ENCODE measurements at regions not wholly inside any gene's neighbourhood (a gene's known extent, or its start where the extent isn't known, plus 50 kb on each side); places are given as distances from the start of the nearest gene placed in this dataset.

DNA sequence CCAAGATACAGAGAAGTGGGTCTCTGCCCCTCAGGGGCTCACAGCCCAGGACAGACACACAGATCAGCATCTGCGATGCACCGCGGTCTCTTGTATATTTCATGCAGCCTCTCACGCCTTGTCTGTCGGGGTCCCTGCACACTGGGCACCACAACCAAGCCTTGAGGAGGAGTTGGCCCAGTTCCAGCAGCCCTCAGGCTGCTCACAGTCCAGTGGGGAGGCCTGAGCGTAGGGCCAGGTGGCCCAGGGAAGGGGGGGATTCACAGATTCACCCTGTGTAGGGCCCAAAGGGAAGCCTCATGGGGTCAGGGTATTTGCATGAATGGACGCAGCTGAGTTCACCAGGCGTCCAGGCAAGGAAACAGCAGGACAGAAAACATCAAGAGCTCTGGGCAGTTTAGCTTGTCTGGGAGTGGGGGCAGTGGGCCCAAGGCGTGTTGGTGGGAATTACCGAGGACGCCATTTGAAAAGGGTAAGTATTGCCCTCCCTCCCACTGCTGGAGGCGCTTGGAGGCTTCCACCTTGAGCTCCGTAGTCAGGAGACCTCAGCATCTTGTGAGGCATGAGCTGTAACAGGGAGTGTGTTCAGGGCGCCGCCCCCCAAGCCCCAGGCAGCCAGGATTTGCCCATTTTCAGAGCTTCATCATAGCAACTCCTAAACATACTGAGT, 129.1 kb upstream of the CHST15 start:
- Histone ChIP-seq H3K36me3 (ENCODE audit: insufficient read depth) (no peaks in the 10 kb centered on the region), H3K4me3 (ENCODE audit: low read depth, low read length) (no peak overlapping the region), H3K4me1 (ENCODE audit: insufficient read depth) (no peaks in the 10 kb centered on the region), H3K27ac (ENCODE audit: low read depth) (no peak overlapping the region)
- WGBS, result 77% methylated on average over 15 of the region's 15 CpGs
- no peak for DNase-seq (ENCODE audit: extremely low spot score)

DNA sequence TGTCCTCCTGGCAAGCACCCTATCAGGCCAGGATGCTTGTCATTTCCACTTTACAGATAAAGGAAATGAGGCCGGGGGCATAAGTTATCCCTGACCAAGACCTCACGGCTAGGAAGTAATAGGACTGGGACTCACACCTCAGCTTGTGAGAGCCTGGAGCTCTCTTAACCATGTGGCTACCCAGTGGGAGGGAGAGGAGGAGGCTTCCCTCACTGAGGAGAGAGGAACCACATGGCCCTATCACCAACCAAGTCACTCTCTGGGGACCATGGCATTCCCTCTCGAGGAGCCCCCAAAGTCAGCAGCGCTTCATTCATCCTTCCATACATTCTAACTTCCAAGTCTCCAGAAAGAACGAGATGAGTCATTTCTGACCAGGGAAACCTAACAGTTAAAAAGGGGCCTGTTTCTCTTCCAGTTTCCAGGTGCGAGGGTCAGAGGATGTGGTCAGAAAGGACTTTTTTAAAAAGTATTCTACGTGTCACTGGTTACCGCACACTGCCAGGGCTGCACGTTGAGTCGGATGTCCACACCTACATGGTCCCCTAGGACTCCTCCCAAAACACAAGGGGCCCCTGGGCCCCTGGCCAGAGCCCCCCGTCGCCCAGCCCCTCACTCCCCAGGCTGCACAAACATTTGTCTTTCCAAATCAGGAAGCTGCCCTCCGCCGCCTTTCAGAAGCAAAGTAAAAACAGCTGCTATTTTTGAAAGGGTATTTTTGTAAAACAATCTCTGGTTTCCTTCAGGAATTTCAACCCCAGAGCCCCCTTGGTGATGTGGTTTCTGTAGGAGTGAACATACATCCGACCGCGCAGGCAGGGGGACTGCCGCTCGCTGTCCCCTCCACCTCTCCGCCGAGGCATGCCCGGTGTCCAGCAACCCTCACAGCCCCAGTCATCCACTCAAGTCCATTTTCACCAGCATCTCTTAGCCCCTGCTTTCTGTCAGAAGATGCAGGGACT, 128.2 kb upstream of the CHST15 start:
- DNase-seq (ENCODE audit: extremely low spot score), result no peak
- H3K27ac ChIP-seq (ENCODE audit: low read depth), result no peak overlapping the region
- no peaks in the 10 kb centered on the region for H3K4me1 ChIP-seq (ENCODE audit: insufficient read depth)
- WGBS, result 41% methylated on average over 22 of the region's 22 CpGs
- H3K36me3 ChIP-seq (ENCODE audit: insufficient read depth), result no peaks in the 10 kb centered on the region
- no peak overlapping the region for H3K4me3 ChIP-seq (ENCODE audit: low read depth, low read length)

DNA sequence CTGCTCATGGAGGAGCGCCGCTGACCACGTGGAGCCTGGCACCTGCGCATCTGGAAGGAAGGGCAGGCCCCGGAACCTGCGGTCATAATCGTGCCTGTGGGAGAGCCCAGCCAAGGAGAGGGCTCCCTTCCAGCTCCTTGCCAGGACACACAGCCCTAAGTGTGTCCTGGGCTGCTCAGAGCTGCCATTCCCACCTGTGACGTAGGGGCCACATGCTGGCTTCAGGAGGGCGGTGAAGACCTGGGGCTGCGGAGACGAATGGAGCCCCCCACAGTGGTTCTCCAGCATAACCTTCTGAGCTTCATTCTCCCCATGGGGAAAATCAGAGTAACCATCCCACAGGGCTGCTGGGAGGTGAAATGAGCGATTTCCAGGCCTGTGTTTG, 127.6 kb upstream of the CHST15 start:
- Histone ChIP-seq H3K4me1 (ENCODE audit: insufficient read depth) (no peaks in the 10 kb centered on the region), H3K27ac (ENCODE audit: low read depth) (no peak overlapping the region), H3K4me3 (ENCODE audit: low read depth, low read length) (no peak overlapping the region), H3K36me3 (ENCODE audit: insufficient read depth) (no peaks in the 10 kb centered on the region)
- DNase-seq (ENCODE audit: extremely low spot score), result no peak
- 85% methylated on average over 12 of the region's 12 CpGs for WGBS

DNA sequence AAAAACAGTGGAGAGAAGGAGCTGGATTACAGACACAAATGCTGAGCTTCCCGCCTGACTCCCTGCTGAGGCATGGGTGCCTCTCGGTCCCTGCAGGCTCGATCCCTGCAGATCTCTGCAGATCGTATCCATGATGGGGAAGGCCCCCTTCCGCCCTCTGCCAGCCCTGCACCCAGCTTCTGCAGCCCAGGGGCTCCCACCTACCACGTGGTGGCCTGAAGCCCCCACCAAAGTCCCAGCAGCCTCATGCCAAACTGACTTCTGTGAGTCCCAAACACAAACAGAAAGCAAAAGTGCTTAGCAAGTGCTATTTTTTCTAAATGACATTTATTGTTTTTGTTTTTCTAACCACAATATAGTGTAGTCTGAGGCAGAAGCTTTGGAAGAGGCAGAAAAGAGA, 127.1 kb upstream of the CHST15 start:
- Histone ChIP-seq H3K4me1 (ENCODE audit: insufficient read depth) (no peaks in the 10 kb centered on the region), H3K36me3 (ENCODE audit: insufficient read depth) (no peaks in the 10 kb centered on the region), H3K27ac (ENCODE audit: low read depth) (no peak overlapping the region), H3K4me3 (ENCODE audit: low read depth, low read length) (no peak overlapping the region)
- WGBS, result 73% methylated on average over 6 of the region's 6 CpGs
- no peak for DNase-seq (ENCODE audit: extremely low spot score)

DNA sequence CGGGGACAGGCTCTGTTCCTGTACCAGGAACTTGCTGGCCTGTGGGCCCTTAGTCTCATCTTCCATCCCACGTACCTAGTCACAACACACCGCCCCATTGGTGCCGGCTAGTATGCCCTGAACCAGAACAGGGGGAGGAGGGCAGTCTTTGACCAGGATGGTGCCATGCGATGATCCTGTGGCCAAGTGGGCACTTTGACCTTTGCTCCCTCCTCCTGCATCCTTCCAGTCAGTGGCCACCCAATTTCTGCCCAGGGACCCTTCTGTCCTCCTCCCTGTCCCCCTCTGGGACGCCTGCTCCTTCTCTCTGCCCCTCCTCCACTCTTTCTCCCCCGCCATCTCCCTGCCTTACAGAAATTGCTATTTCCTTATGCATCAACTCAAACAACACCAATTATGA, 126.3 kb upstream of the CHST15 start:
- 80% methylated on average over 7 of the region's 7 CpGs for WGBS
- Histone ChIP-seq H3K27ac (ENCODE audit: low read depth) (no peak overlapping the region), H3K36me3 (ENCODE audit: insufficient read depth) (no peaks in the 10 kb centered on the region), H3K4me1 (ENCODE audit: insufficient read depth) (no peaks in the 10 kb centered on the region), H3K4me3 (ENCODE audit: low read depth, low read length) (no peak overlapping the region)
- no peak for DNase-seq (ENCODE audit: extremely low spot score)

DNA sequence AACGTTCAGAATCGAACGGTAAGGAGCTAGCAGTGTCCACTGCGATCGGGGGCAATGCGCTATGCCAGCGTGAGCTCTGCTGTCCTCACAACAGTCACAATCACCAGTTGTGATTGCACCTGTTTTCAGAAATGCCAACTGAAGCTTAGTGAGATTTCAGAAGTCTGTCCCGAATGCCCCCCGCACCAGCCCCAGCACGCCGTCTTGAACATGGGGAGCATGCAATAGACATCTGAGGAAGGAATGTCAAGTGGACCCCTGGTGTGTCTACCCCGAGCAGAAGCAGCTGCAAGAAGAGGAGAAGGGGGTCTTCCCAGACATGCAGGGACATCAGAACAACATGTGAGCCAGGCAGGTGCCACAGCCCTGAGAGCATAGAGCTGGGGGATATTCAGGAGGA, 125.7 kb upstream of the CHST15 start:
- DNase-seq (ENCODE audit: extremely low spot score), result no peak
- Histone ChIP-seq H3K4me1 (ENCODE audit: insufficient read depth) (no peaks in the 10 kb centered on the region), H3K36me3 (ENCODE audit: insufficient read depth) (no peaks in the 10 kb centered on the region), H3K4me3 (ENCODE audit: low read depth, low read length) (no peak overlapping the region), H3K27ac (ENCODE audit: low read depth) (no peak overlapping the region)
- WGBS, result 83% methylated on average over 12 of the region's 12 CpGs

DNA sequence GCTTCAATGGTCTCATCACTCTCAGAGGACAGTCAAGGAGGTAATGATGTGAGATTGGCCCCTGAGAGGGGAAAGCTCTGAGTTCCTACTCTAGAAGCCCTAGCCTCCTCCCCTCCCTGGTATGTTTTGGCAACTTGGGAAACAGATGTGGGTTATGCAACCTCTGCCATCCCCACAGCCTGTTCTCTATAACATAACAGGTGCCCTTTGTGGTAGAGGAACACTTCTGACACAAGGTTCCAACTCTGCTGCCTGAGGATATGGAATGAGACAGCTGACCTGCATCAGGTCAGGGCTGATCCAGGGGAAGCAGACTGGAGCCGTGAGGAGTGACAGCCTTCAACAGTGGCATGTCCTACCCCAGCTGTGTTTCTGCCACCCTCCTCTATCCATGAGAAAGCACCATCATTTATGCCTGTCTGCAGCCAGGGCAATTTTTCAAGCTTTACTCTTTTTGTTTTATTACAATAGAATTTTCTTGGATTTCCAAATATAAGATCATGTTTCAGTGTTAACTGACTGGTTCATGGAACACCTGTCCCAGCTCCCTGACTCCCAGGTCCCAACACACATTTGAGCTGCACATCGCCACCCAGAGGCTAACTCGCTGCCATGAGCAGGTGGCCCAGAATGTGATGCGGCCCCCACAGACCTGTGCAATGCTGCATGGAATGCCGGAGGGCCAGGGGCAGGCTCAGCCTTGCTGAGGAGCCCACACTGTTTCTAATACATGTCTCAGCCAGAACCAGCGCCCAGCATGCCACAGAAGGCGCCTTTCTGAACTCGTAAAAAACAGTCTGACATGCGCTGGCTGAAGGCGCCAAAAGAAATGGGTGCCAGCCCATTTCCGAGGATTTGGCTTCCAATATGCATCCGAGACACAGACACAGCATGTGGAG, 124.8 kb upstream of the CHST15 start:
- DNase-seq (ENCODE audit: extremely low spot score), result no peak
- Histone ChIP-seq H3K36me3 (ENCODE audit: insufficient read depth) (no peaks in the 10 kb centered on the region), H3K4me1 (ENCODE audit: insufficient read depth) (no peaks in the 10 kb centered on the region), H3K27ac (ENCODE audit: low read depth) (no peak overlapping the region), H3K4me3 (ENCODE audit: low read depth, low read length) (no peak overlapping the region)
- 84% methylated on average over 12 of the region's 12 CpGs for WGBS

DNA sequence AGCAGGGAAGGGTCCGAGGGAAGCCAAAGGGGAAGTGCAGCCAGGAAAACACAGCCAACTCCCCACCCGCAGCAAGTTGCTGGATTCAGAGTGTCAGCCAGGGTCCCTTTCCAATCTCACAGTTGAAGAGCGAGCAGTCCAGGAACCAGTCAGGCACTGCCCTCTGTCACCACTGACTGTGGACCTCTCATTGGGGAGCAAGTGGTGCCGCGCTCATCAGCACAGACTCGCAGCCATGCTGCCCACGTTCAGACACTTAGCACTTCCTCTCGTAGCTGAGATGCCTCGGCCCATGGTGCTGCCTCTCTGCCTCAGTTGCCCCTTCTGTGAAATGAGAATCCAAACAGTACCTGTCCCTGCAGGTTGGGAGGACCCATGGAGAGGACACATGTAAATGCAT, 123.6 kb upstream of the CHST15 start:
- no peak overlapping the region for H3K4me3 ChIP-seq (ENCODE audit: low read depth, low read length)
- WGBS, result 77% methylated on average over 9 of the region's 9 CpGs

DNA sequence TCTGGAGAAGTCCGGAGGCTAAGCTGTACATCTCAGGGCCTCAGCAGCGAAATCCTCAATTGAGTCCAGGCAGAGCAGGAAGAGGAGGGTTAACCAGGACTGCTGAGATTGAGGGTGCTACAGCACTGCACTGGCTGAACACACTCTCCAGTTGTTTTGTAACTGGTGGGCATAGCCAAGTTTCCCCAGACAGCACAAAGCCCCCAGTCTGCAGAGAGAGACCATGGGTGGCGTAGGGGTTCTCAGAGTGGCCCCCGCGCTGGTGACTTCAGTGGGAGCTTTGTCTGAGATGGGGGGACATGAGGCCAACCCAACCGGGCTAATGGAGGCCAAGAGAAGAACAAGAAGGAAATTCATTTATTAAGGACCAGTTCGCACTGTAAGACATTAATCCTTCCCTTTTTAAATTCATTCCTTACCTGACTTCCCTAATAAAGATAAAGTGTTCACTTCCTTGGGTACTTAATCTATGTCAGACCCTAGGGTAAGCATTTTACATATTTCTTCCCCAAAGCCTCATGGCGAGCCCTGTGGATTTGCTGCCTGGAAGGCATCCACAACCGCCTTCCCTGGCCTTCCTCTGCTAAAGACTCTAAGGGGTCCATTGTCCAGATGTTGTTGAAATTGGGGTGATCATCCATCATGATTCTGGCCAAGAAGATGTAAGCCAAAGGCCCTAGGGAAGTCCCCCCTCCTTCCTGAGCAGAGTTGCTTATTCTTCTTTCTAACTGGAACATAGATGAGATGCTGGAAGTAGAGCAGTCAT, 121.4 kb upstream of the CHST15 start:
- DNase-seq (ENCODE audit: extremely low spot score), result no peak
- Histone ChIP-seq H3K36me3 (ENCODE audit: insufficient read depth) (no peaks in the 10 kb centered on the region), H3K27ac (ENCODE audit: low read depth) (no peak overlapping the region), H3K4me1 (ENCODE audit: insufficient read depth) (no peaks in the 10 kb centered on the region), H3K4me3 (ENCODE audit: low read depth, low read length) (no peak overlapping the region)
- 84% methylated on average over 9 of the region's 9 CpGs for WGBS

More for the DNA sequence above, 123.6 kb upstream of the CHST15 start:
- Histone ChIP-seq H3K27ac (ENCODE audit: low read depth) (no peak overlapping the region), H3K4me1 (ENCODE audit: insufficient read depth) (no peaks in the 10 kb centered on the region), H3K36me3 (ENCODE audit: insufficient read depth) (no peaks in the 10 kb centered on the region)
- no peak for DNase-seq (ENCODE audit: extremely low spot score)

DNA sequence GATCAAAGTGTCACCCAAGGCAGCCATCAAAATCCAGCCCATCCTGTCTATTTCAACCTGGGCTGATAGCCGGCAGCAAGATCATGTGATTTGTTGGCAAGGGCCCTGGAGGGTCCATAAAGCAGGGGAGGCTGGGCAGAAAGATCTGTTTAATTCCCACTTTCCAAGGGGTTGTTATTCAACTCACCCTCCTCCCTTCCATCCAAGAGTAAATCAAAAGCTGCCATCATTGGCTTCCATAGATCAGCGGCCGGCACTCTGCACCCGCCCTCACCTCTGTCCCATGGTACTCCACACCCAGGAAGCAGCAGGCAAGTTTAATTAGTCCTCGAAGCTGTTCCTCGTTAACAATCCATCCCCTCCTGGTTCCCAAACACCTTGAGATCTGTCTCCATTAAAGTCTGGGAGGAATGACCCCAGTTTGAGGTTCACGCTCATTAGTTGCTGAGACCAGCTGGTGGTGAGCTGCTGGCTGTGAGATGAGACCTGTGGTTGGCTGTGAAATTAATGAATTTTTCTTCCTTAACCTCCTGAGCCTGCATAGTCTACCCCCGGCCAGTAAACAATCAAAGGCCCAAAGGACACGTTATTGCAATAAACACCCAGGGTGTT, 120.6 kb upstream of the CHST15 start:
- no peak overlapping the region for H3K4me3 ChIP-seq (ENCODE audit: low read depth, low read length)
- WGBS, result 77% methylated on average over 9 of the region's 9 CpGs
- H3K4me1 ChIP-seq (ENCODE audit: insufficient read depth), result no peaks in the 10 kb centered on the region
- H3K27ac ChIP-seq (ENCODE audit: low read depth), result no peak overlapping the region
- no peak for DNase-seq (ENCODE audit: extremely low spot score)
- H3K36me3 ChIP-seq (ENCODE audit: insufficient read depth), result no peaks in the 10 kb centered on the region

DNA sequence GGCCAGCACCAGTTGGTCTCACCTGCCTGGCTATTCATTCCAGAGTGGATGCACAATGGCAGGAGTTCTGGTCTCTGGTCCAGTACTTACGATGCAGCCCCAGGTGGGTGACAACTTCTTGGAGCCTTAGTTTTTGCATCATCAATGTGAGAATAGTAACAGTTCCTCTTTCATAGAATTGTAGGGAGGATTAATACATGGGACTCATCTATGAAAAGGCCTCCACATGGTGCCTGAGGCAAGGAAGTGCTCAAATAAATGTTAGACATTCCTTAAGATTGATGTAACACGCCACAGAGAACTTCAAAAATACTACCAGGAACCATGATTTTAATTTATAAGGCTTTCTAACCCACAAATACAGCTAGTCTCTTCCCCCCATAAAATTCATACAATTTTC, 120.1 kb upstream of the CHST15 start:
- no peaks in the 10 kb centered on the region for H3K4me1 ChIP-seq (ENCODE audit: insufficient read depth)
- H3K27ac ChIP-seq (ENCODE audit: low read depth), result no peak overlapping the region
- H3K4me3 ChIP-seq (ENCODE audit: low read depth, low read length), result no peak overlapping the region
- 93% methylated on average over 2 of the region's 2 CpGs for WGBS
- no peaks in the 10 kb centered on the region for H3K36me3 ChIP-seq (ENCODE audit: insufficient read depth)
- DNase-seq (ENCODE audit: extremely low spot score), result no peak

DNA sequence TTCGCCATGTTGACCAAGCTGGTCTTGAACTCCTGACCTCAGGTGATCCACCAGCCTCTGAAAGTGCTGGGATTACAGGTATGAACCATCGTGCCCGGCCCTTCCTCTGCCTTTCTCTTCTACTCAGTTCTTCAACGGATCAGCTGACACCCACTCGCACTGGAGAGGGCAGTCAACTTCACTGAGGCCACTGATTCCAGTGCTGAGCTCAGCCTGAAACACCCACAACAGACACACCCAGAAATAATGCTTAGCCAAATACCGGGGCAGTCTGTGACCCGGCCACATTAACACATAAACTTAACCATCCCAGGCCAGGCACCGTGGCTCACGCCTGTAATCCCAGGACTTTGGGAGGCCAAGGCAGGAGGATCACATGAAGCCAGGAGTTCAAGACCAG, 119.3 kb upstream of the CHST15 start:
- H3K4me3 ChIP-seq (ENCODE audit: low read depth, low read length), result no peak overlapping the region
- H3K36me3 ChIP-seq (ENCODE audit: insufficient read depth), result no peaks in the 10 kb centered on the region
- no peak for DNase-seq (ENCODE audit: extremely low spot score)
- no peaks in the 10 kb centered on the region for H3K4me1 ChIP-seq (ENCODE audit: insufficient read depth)
- H3K27ac ChIP-seq (ENCODE audit: low read depth), result no peak overlapping the region
- WGBS, result 89% methylated on average over 9 of the region's 9 CpGs

DNA sequence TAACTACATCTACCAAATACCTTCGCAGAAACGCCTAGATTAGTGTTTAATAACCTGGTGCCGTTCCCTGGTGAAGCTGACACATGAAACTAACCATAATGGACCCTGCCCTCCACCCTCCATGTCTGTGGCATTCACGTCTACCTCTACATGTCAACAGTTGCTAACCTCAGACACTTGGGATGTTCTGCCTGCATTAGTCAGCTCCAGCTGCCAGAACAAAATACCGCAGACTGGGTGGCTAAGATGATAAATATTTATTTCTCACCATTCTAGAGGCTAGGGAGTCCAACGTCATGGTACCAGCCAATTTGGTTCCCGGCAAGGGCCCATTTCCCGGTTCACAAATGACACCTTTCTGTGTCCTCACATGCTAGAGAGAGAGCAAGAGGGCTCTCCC, 118.5 kb upstream of the CHST15 start:
- DNase-seq (ENCODE audit: extremely low spot score), result no peak
- 80% methylated on average over 8 of the region's 8 CpGs for WGBS
- Histone ChIP-seq H3K27ac (ENCODE audit: low read depth) (no peak overlapping the region), H3K36me3 (ENCODE audit: insufficient read depth) (no peaks in the 10 kb centered on the region), H3K4me3 (ENCODE audit: low read depth, low read length) (no peak overlapping the region), H3K4me1 (ENCODE audit: insufficient read depth) (no peaks in the 10 kb centered on the region)

All from urinary bladder (tissue), 3 donors.